Prostate gland (tissue), 2 donors: ENCODE measurements at regions not wholly inside any gene's neighbourhood (a gene's known extent, or its start where the extent isn't known, plus 50 kb on each side); places are given as distances from the start of the nearest gene placed in this dataset.

ENCODE experiments used
- DNase-seq: peaks from one replicate; pipeline ENCODE4 v3.0.0-alpha.2; 2019; ENCODE audit warnings: low spot score
- H3K27ac ChIP-seq, 2 donors: fragments of 200-600 bp; sonication (generic); 2 replicates each; pipeline ENCODE4 v1.5.1; 2017 to 2019
- H3K27me3 ChIP-seq: fragments of 200-600 bp; sonication (generic); replicated peaks from 2 replicates; pipeline ENCODE4 v1.5.1; 2019; ENCODE audit not compliant: insufficient read depth
- H3K36me3 ChIP-seq, 2 donors: fragments of 200-600 bp; sonication (generic); 1 replicate in 1 of 2; 2 replicates in 1 of 2; pipeline versions ENCODE4 v1.5.1 to v1.8.1; 2017 to 2019
- H3K4me1 ChIP-seq: fragments of 200-600 bp; sonication (generic); replicated peaks from 2 replicates; pipeline ENCODE4 v1.5.1; 2019
- H3K4me3 ChIP-seq, 2 donors: fragments of 200-600 bp; sonication (generic); 2 replicates each; pipeline ENCODE4 v1.5.1; 2017 to 2019
- H3K9me3 ChIP-seq: fragments of 200-600 bp; sonication (generic); 2 replicates; pipeline ENCODE4 v1.5.1; 2017
- CTCF ChIP-seq, 4 experiments: fragments of 200-600 bp in 2 of 4; fragments of 450-650 bp in 2 of 4; sonication (generic) in 2 of 4; IDR thresholded peaks; 1 replicate in 3 of 4; 2 replicates in 1 of 4; pipeline ENCODE4 v1.5.1; 2016 to 2019; ENCODE audit warnings: antibody characterized with exemption in 4 of 4, mild to moderate bottlenecking in 2 of 4, moderate library complexity in 2 of 4
- POLR2A ChIP-seq: fragments of 450-650 bp; IDR thresholded peaks from one replicate; pipeline ENCODE4 v1.6.1; 2016; ENCODE audit warnings: antibody characterized with exemption, mild to moderate bottlenecking
- POLR2AphosphoS5 ChIP-seq: sonication (generic); formaldehyde crosslinking; IDR thresholded peaks from one replicate; pipeline ENCODE4 v1.6.1; 2017; ENCODE audit warnings: antibody characterized with exemption
- WGBS: methylation state at CpG from one replicate; pipeline ENCODE4 v1.1.5; 2018; 5-methylcytosine and 5-hydroxymethylcytosine counted together
- intact Hi-C: fragments of 100-400 bp; cut with DNase I; formaldehyde crosslinking; loops from one replicate; pipeline ENCODE4 v1.14.2; 2022

- DNase-seq, result no peak
- TF ChIP-seq POLR2A (no peak), POLR2AphosphoS5 (no peak), CTCF (IDR thresholded peaks at IDR 0.05) (no peak)
- intact Hi-C loops, result no loop called here
These were observed 304.5 kb downstream of the BARHL2 start for GRCh38 chr1:90412563-90412962.

GRCh38 chr1:90411185-90411584 is 305.9 kb downstream of the BARHL2 start:
- 80% methylated on average over 3 of the region's 3 CpGs for WGBS
- Histone ChIP-seq H3K36me3 (no peaks in the 10 kb centered on the region), H3K4me1 (no peaks in the 10 kb centered on the region), H3K27ac (no peak overlapping the region), H3K9me3 (no peaks in the 10 kb centered on the region), H3K4me3 (no peak overlapping the region), H3K27me3 (peaks cover 4% of the 10 kb centered on the region)
- no peak for TF ChIP-seq POLR2AphosphoS5
- no peak for TF ChIP-seq POLR2A
- no peak for TF ChIP-seq CTCF (IDR thresholded peaks at IDR 0.05)
- intact Hi-C loops, result no loop called here
- no peak for DNase-seq

More at GRCh38 chr1:90412563-90412962, 304.5 kb downstream of the BARHL2 start:
- Histone ChIP-seq H3K27ac (no peak overlapping the region), H3K36me3 (no peaks in the 10 kb centered on the region), H3K4me3 (no peak overlapping the region), H3K27me3 (peaks cover 4% of the 10 kb centered on the region), H3K9me3 (no peaks in the 10 kb centered on the region), H3K4me1 (no peaks in the 10 kb centered on the region)
- WGBS, result 85% methylated on average over 2 of the region's 2 CpGs

GRCh38 chr1:90407737-90408136 is 309.4 kb downstream of the BARHL2 start:
- TF ChIP-seq CTCF (IDR thresholded peaks at IDR 0.05) (no peak), POLR2A (no peak), POLR2AphosphoS5 (no peak)
- Histone ChIP-seq H3K36me3 (no peaks in the 10 kb centered on the region), H3K4me3 (no peak overlapping the region), H3K27me3 (peaks cover 4% of the 10 kb centered on the region), H3K27ac (no peak overlapping the region), H3K4me1 (no peaks in the 10 kb centered on the region), H3K9me3 (no peaks in the 10 kb centered on the region)
- WGBS, result 78% methylated on average over 3 of the region's 3 CpGs
- intact Hi-C loops, result no loop called here
- no peak for DNase-seq

GRCh38 chr1:90405726-90406125 is 311.4 kb downstream of the BARHL2 start:
- intact Hi-C loops, result no loop called here
- Histone ChIP-seq H3K9me3 (no peaks in the 10 kb centered on the region), H3K27me3 (no peaks in the 10 kb centered on the region), H3K4me3 (no peak overlapping the region), H3K27ac (no peak overlapping the region), H3K36me3 (no peaks in the 10 kb centered on the region), H3K4me1 (no peaks in the 10 kb centered on the region)
- TF ChIP-seq POLR2AphosphoS5, result no peak
- no peak for TF ChIP-seq POLR2A
- no peak for TF ChIP-seq CTCF (IDR thresholded peaks at IDR 0.05)
- no peak for DNase-seq
- 78% methylated on average over 4 of the region's 4 CpGs for WGBS

GRCh38 chr1:90402893-90403849 is 313.9 kb downstream of the BARHL2 start:
- DNase-seq, result peak; percentile 25
- H3K4me1 ChIP-seq, result no peaks in the 10 kb centered on the region

More at GRCh38 chr1:90402893-90403849, 313.9 kb downstream of the BARHL2 start:
- TF ChIP-seq CTCF (IDR thresholded peaks at IDR 0.05) (no peak), POLR2AphosphoS5 (peak; percentile 30), POLR2A (no peak)
- H3K36me3 ChIP-seq, result no peaks in the 10 kb centered on the region
- WGBS, result 59% methylated on average over 5 of the region's 5 CpGs
- H3K27ac ChIP-seq, result no peak overlapping the region
- no peaks in the 10 kb centered on the region for H3K27me3 ChIP-seq
- no peak overlapping the region for H3K4me3 ChIP-seq
- intact Hi-C loops, result no loop called here
- H3K9me3 ChIP-seq, result no peaks in the 10 kb centered on the region
